ENCODE measurements at regions not wholly inside any gene's neighbourhood (a gene's known extent, or its start where the extent isn't known, plus 50 kb on each side); places are given as distances from the start of the nearest gene placed in this dataset.

GRCh38 chr4:149029056-149029651, 586.9 kb upstream of the NR3C2 start:
- Histone ChIP-seq H3K4me1 (no peaks in the 10 kb centered on the region), H3K27me3 (no peaks in the 10 kb centered on the region), H3K9me3 (no peaks in the 10 kb centered on the region), H3K36me3 (no peaks in the 10 kb centered on the region), H3K27ac (no peak overlapping the region), H3K4me3 (no peak overlapping the region)
- TF ChIP-seq CTCF (IDR thresholded peaks at IDR 0.05) = no peak
- intact Hi-C loops (cut with DNase I) = no loop called here
- ATAC-seq (no peak), DNase-seq (no peak)

- no peak for TF ChIP-seq CTCF (IDR thresholded peaks at IDR 0.05)
- Histone ChIP-seq H3K4me1 (no peaks in the 10 kb centered on the region), H3K9me3 (no peaks in the 10 kb centered on the region), H3K27ac (no peak overlapping the region), H3K27me3 (no peaks in the 10 kb centered on the region), H3K4me3 (no peak overlapping the region), H3K36me3 (no peaks in the 10 kb centered on the region)
- ATAC-seq (no peak), DNase-seq (no peak)
- intact Hi-C loops (cut with DNase I) = no loop called here
Measured at GRCh38 chr4:149026696-149027095, 584.5 kb upstream of the NR3C2 start.

- no peaks in the 10 kb centered on the region for H3K27me3 ChIP-seq
- H3K27ac ChIP-seq = no peak overlapping the region
- ATAC-seq (no peak), DNase-seq (no peak)
- no peak for TF ChIP-seq CTCF (IDR thresholded peaks at IDR 0.05)
- intact Hi-C loops (cut with DNase I) = no loop called here
- no peaks in the 10 kb centered on the region for H3K36me3 ChIP-seq
- peaks cover 0 to 3% of the 10 kb centered on the region in 2 donors for H3K9me3 ChIP-seq
- H3K4me3 ChIP-seq = no peak overlapping the region
- no peaks in the 10 kb centered on the region for H3K4me1 ChIP-seq
Measured at GRCh38 chr4:149017002-149017734, 575.0 kb upstream of the NR3C2 start.

GRCh38 chr4:149009223-149009622, 567.0 kb upstream of the NR3C2 start:
- no peaks in the 10 kb centered on the region for H3K36me3 ChIP-seq
- H3K9me3 ChIP-seq = peaks cover 0 to 10% of the 10 kb centered on the region in 2 donors
- no peaks in the 10 kb centered on the region for H3K27me3 ChIP-seq
- H3K4me1 ChIP-seq = no peaks in the 10 kb centered on the region
- TF ChIP-seq CTCF (IDR thresholded peaks at IDR 0.05) = no peak
- H3K27ac ChIP-seq = peak overlapping the region in 1 of 2 donors; percentile 1
- intact Hi-C loops (cut with DNase I) = no loop called here
- DNase-seq (no peak), ATAC-seq (peak; percentile 78)
- H3K4me3 ChIP-seq = no peak overlapping the region

- H3K27me3 ChIP-seq = no peaks in the 10 kb centered on the region
- peaks cover 0 to 10% of the 10 kb centered on the region in 2 donors for H3K9me3 ChIP-seq
- peak in 2 of 4 donors; percentile 8 to 45 for DNase-seq
- H3K27ac ChIP-seq = no peak overlapping the region
- peak; percentile 90 for ATAC-seq
- H3K36me3 ChIP-seq = no peaks in the 10 kb centered on the region
- no peak overlapping the region for H3K4me3 ChIP-seq
- H3K4me1 ChIP-seq = no peaks in the 10 kb centered on the region
- TF ChIP-seq CTCF (IDR thresholded peaks at IDR 0.05) = no peak
- intact Hi-C loops (cut with DNase I) = no loop called here
Measured at GRCh38 chr4:149008415-149009025, 566.3 kb upstream of the NR3C2 start.
